SK-N-SH treated with all-trans-retinoic acid at 6 μM for 48 hours (cell line): ENCODE measurements at regions not wholly inside any gene's neighbourhood (a gene's known extent, or its start where the extent isn't known, plus 50 kb on each side); places are given as distances from the start of the nearest gene placed in this dataset.

Experiments
- ATAC-seq: fragments of 200-7000 bp; cut with Tn5 transposase; 3 replicates; pipeline ENCODE4 v1.9.1; 2020; ENCODE audit warnings: mild to moderate bottlenecking, moderate library complexity
- ARNTL ChIP-seq: fragments of 450-650 bp; formaldehyde crosslinking; IDR thresholded peaks from 2 replicates; pipeline ENCODE4 v1.5.0; 2020; ENCODE audit warnings: low read depth, mild to moderate bottlenecking, moderate library complexity, borderline replicate concordance
- BACH2 ChIP-seq: fragments of 250-450 bp; sonication (Bioruptor Pico); IDR thresholded peaks from 2 replicates; pipeline ENCODE4 v1.9.0; 2021; ENCODE audit warnings: mild to moderate bottlenecking, borderline replicate concordance
- CSDC2 ChIP-seq: fragments of 250-450 bp; sonication (Bioruptor Pico); IDR thresholded peaks from 2 replicates; pipeline ENCODE4 v1.5.0; 2020; ENCODE audit warnings: mild to moderate bottlenecking, moderate library complexity
- ESRRG ChIP-seq: fragments of 250-450 bp; sonication (Bioruptor Pico); IDR thresholded peaks from 2 replicates; pipeline ENCODE4 v1.6.1; 2021; ENCODE audit warnings: mild to moderate bottlenecking
- GLIS3 ChIP-seq: fragments of 250-450 bp; sonication (Bioruptor Pico); IDR thresholded peaks from 2 replicates; pipeline ENCODE4 v1.5.0; 2020; ENCODE audit warnings: mild to moderate bottlenecking, moderate library complexity
- OSR1 ChIP-seq: fragments of 250-450 bp; sonication (Bioruptor Pico); IDR thresholded peaks from 2 replicates; pipeline ENCODE4 v1.8.0; 2022; ENCODE audit warnings: moderate library complexity, mild to moderate bottlenecking, inconsistent platforms
- PPARA ChIP-seq: fragments of 250-450 bp; sonication (Bioruptor Pico); IDR thresholded peaks from 2 replicates; pipeline ENCODE4 v1.5.0; 2020; ENCODE audit warnings: mild to moderate bottlenecking, borderline replicate concordance
- RARB ChIP-seq: fragments of 250-450 bp; sonication (Bioruptor Pico); IDR thresholded peaks from 2 replicates; pipeline ENCODE4 v1.8.0; 2021; ENCODE audit warnings: mild to moderate bottlenecking, moderate library complexity
- SNAI2 ChIP-seq: fragments of 250-450 bp; sonication (Bioruptor Pico); IDR thresholded peaks from 2 replicates; pipeline ENCODE4 v1.5.0; 2020; ENCODE audit warnings: mild to moderate bottlenecking, moderate library complexity
- TCF4 ChIP-seq: fragments of 250-450 bp; sonication (Bioruptor Pico); IDR thresholded peaks from 2 replicates; pipeline ENCODE4 v1.8.0; 2021; ENCODE audit warnings: mild to moderate bottlenecking, moderate library complexity, borderline replicate concordance
- TOX ChIP-seq: fragments of 250-450 bp; sonication (Bioruptor Pico); IDR thresholded peaks from 2 replicates; pipeline ENCODE4 v1.8.0; 2021; ENCODE audit warnings: mild to moderate bottlenecking, moderate library complexity, borderline replicate concordance
- ZC3H10 ChIP-seq: fragments of 250-450 bp; sonication (Bioruptor Pico); IDR thresholded peaks from 2 replicates; pipeline ENCODE4 v1.5.1; 2021; ENCODE audit warnings: mild to moderate bottlenecking, moderate library complexity
- ZFP3 ChIP-seq: fragments of 250-450 bp; sonication (Bioruptor Pico); IDR thresholded peaks from 2 replicates; pipeline ENCODE4 v1.5.0; 2020; ENCODE audit warnings: mild to moderate bottlenecking, moderate library complexity
- ZFP30 ChIP-seq: fragments of 450-650 bp; formaldehyde crosslinking; IDR thresholded peaks from 2 replicates; pipeline ENCODE4 v1.5.0; 2022; ENCODE audit warnings: mild to moderate bottlenecking, moderate library complexity
- ZNF565 ChIP-seq: fragments of 450-650 bp; formaldehyde crosslinking; conservative IDR thresholded peaks from 2 replicates; pipeline ENCODE4 v1.5.0; 2020; ENCODE audit warnings: low read depth, mild to moderate bottlenecking, moderate library complexity
- ZNF70 ChIP-seq: fragments of 450-650 bp; formaldehyde crosslinking; IDR thresholded peaks from 2 replicates; pipeline ENCODE4 v1.5.0; 2020; ENCODE audit warnings: mild to moderate bottlenecking, moderate library complexity
- ZNF8 ChIP-seq: fragments of 450-650 bp; formaldehyde crosslinking; IDR thresholded peaks from 2 replicates; pipeline ENCODE4 v1.5.0; 2020; ENCODE audit warnings: mild to moderate bottlenecking, moderate library complexity
- TF ChIP-seq, protein P1 (sequence below): fragments of 250-450 bp; sonication (Bioruptor Pico); IDR thresholded peaks from 2 replicates; pipeline ENCODE4 v1.5.1; 2020; ENCODE audit warnings: low read depth, mild to moderate bottlenecking, moderate library complexity
- TF ChIP-seq, protein P2 (sequence below): fragments of 250-450 bp; sonication (Bioruptor Pico); IDR thresholded peaks from 2 replicates; pipeline ENCODE4 v1.5.0; 2020; ENCODE audit warnings: mild to moderate bottlenecking, moderate library complexity
- TF ChIP-seq, protein P3 (sequence below): fragments of 250-450 bp; sonication (Bioruptor Pico); IDR thresholded peaks from 2 replicates; pipeline ENCODE4 v1.8.0; 2020; ENCODE audit warnings: mild to moderate bottlenecking, moderate library complexity, borderline replicate concordance
- TF ChIP-seq, protein P4 (sequence below): fragments of 250-450 bp; sonication (Bioruptor Pico); IDR thresholded peaks from 2 replicates; pipeline ENCODE4 v1.8.0; 2021; ENCODE audit warnings: low read depth, mild to moderate bottlenecking, moderate library complexity, borderline replicate concordance
- TF ChIP-seq, protein P5 (sequence below): fragments of 250-450 bp; sonication (Bioruptor Pico); IDR thresholded peaks from 2 replicates; pipeline ENCODE4 v1.5.1; 2021; ENCODE audit warnings: mild to moderate bottlenecking, moderate library complexity

DNA sequence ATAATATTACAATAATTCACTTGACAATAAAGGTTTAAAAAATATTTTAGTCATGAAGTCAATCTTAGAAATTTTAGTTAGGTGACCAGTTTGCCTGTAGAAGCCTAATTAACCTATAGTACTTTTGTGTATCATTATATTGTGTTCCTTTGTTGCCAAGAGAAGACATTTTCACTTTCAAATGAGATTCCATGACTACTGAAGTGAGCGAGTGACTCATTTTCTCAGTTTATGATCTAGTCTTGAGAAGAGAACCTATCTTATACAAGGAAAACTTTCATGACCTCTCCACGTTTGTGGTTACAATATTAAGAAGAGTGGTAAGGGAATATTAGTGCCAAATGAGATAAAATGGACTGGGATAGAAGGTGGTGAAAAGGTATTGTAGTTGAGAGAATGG lies 423.9 kb upstream of the CHORDC1 start:
- TF ChIP-seq, protein P1, sequence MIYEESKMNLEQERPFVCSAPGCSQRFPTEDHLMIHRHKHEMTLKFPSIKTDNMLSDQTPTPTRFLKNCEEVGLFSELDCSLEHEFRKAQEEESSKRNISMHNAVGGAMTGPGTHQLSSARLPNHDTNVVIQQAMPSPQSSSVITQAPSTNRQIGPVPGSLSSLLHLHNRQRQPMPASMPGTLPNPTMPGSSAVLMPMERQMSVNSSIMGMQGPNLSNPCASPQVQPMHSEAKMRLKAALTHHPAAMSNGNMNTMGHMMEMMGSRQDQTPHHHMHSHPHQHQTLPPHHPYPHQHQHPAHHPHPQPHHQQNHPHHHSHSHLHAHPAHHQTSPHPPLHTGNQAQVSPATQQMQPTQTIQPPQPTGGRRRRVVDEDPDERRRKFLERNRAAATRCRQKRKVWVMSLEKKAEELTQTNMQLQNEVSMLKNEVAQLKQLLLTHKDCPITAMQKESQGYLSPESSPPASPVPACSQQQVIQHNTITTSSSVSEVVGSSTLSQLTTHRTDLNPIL = no peak
- TF ChIP-seq SNAI2 (CRISPR knock-in tag) (no peak), ZFP30 (CRISPR knock-in tag) (no peak), ZNF8 (CRISPR knock-in tag) (no peak), ESRRG (no peak), CSDC2 (no peak), ZFP3 (no peak), ZC3H10 (CRISPR knock-in tag) (no peak), ARNTL (CRISPR knock-in tag) (no peak), TOX (no peak), BACH2 (no peak), ZNF70 (CRISPR knock-in tag) (no peak), PPARA (CRISPR knock-in tag) (no peak), ZNF565 (CRISPR knock-in tag) (no peak), OSR1 (no peak), TCF4 (CRISPR knock-in tag) (no peak)
- TF ChIP-seq, protein P2, sequence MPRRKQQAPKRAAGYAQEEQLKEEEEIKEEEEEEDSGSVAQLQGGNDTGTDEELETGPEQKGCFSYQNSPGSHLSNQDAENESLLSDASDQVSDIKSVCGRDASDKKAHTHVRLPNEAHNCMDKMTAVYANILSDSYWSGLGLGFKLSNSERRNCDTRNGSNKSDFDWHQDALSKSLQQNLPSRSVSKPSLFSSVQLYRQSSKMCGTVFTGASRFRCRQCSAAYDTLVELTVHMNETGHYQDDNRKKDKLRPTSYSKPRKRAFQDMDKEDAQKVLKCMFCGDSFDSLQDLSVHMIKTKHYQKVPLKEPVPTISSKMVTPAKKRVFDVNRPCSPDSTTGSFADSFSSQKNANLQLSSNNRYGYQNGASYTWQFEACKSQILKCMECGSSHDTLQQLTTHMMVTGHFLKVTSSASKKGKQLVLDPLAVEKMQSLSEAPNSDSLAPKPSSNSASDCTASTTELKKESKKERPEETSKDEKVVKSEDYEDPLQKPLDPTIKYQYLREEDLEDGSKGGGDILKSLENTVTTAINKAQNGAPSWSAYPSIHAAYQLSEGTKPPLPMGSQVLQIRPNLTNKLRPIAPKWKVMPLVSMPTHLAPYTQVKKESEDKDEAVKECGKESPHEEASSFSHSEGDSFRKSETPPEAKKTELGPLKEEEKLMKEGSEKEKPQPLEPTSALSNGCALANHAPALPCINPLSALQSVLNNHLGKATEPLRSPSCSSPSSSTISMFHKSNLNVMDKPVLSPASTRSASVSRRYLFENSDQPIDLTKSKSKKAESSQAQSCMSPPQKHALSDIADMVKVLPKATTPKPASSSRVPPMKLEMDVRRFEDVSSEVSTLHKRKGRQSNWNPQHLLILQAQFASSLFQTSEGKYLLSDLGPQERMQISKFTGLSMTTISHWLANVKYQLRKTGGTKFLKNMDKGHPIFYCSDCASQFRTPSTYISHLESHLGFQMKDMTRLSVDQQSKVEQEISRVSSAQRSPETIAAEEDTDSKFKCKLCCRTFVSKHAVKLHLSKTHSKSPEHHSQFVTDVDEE = no peak
- TF ChIP-seq, protein P3, sequence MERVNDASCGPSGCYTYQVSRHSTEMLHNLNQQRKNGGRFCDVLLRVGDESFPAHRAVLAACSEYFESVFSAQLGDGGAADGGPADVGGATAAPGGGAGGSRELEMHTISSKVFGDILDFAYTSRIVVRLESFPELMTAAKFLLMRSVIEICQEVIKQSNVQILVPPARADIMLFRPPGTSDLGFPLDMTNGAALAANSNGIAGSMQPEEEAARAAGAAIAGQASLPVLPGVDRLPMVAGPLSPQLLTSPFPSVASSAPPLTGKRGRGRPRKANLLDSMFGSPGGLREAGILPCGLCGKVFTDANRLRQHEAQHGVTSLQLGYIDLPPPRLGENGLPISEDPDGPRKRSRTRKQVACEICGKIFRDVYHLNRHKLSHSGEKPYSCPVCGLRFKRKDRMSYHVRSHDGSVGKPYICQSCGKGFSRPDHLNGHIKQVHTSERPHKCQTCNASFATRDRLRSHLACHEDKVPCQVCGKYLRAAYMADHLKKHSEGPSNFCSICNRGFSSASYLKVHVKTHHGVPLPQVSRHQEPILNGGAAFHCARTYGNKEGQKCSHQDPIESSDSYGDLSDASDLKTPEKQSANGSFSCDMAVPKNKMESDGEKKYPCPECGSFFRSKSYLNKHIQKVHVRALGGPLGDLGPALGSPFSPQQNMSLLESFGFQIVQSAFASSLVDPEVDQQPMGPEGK (CRISPR knock-in tag) = no peak
- TF ChIP-seq, protein P4, sequence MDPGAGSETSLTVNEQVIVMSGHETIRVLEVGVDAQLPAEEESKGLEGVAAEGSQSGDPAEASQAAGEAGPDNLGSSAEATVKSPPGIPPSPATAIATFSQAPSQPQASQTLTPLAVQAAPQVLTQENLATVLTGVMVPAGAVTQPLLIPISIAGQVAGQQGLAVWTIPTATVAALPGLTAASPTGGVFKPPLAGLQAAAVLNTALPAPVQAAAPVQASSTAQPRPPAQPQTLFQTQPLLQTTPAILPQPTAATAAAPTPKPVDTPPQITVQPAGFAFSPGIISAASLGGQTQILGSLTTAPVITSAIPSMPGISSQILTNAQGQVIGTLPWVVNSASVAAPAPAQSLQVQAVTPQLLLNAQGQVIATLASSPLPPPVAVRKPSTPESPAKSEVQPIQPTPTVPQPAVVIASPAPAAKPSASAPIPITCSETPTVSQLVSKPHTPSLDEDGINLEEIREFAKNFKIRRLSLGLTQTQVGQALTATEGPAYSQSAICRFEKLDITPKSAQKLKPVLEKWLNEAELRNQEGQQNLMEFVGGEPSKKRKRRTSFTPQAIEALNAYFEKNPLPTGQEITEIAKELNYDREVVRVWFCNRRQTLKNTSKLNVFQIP = no peak
- ATAC-seq = no peak

DNA sequence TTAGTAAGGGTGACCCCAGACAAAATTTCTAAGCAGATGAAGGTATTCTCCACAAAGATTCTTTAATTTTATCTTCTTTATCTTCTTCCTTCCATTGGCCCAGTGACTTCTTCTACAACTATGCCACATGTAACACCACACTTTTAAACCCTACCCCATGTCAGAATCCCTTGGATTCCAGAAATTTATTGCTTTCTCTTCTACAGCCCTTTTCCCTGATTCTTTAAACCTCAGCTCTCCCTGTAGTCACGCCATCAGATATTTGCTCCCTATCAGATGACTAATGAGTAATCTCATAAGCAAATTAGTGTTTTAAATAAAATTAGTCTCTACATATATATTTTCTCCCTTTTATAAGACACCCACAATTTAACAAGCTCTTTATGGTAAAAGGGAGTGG lies 423.4 kb upstream of the CHORDC1 start:
- no peak for TF ChIP-seq ZFP30 (CRISPR knock-in tag)
- TF ChIP-seq BACH2 = no peak
- TF ChIP-seq, protein P5, sequence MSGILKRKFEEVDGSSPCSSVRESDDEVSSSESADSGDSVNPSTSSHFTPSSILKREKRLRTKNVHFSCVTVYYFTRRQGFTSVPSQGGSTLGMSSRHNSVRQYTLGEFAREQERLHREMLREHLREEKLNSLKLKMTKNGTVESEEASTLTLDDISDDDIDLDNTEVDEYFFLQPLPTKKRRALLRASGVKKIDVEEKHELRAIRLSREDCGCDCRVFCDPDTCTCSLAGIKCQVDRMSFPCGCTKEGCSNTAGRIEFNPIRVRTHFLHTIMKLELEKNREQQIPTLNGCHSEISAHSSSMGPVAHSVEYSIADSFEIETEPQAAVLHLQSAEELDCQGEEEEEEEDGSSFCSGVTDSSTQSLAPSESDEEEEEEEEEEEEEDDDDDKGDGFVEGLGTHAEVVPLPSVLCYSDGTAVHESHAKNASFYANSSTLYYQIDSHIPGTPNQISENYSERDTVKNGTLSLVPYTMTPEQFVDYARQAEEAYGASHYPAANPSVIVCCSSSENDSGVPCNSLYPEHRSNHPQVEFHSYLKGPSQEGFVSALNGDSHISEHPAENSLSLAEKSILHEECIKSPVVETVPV (CRISPR knock-in tag) = no peak
- no peak for TF ChIP-seq ZNF8 (CRISPR knock-in tag)
- TF ChIP-seq OSR1 = no peak
- TF ChIP-seq ZC3H10 (CRISPR knock-in tag) = no peak
- TF ChIP-seq SNAI2 (CRISPR knock-in tag) = no peak
- no peak for TF ChIP-seq RARB (CRISPR knock-in tag)
- TF ChIP-seq, protein P1 = no peak
- TF ChIP-seq ZNF70 (CRISPR knock-in tag) = no peak
- TF ChIP-seq, protein P2 = no peak
- no peak for TF ChIP-seq ZFP3
- TF ChIP-seq GLIS3 (CRISPR knock-in tag) = no peak
- no peak for ATAC-seq
